ENCODE measurements at regions not wholly inside any gene's neighbourhood (a gene's known extent, or its start where the extent isn't known, plus 50 kb on each side); places are given as distances from the start of the nearest gene placed in this dataset.
"Not testable (repeated sequence)": the region's sequence is repeated elsewhere in the genome, so short reads cannot be mapped to it uniquely, and the experiment has no call there.

DNA sequence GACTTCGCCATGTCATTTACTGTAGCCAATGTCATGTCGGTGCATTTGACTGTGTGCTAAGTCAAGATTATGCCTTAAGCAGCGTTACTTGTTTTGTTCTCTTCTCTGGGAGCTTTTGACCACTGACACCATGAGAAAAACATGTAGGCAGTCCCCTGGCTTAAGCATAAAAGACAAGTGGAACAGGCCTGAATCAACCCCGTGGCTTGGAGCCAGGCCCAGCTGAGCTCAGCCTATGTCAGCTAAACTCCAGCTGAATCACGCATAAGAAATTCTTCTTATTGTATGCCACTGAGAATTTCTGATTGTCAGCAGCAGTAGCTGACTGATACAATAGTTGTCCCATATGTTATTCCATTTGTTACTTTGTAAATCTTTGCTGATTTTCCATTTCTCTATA lies 261.9 kb downstream of the CBLL2 start:
- Histone ChIP-seq H3K4me1 (no peaks in the 10 kb centered on the region), H3K27ac (no peak overlapping the region), H3K9me3 (replicated peaks) (no peaks in the 10 kb centered on the region), H3K27me3 (no peaks in the 10 kb centered on the region), H3K36me3 (no peaks in the 10 kb centered on the region), H3K4me3 (no peak overlapping the region)
- DNase-seq, result peak; percentile 7 to 28

DNA sequence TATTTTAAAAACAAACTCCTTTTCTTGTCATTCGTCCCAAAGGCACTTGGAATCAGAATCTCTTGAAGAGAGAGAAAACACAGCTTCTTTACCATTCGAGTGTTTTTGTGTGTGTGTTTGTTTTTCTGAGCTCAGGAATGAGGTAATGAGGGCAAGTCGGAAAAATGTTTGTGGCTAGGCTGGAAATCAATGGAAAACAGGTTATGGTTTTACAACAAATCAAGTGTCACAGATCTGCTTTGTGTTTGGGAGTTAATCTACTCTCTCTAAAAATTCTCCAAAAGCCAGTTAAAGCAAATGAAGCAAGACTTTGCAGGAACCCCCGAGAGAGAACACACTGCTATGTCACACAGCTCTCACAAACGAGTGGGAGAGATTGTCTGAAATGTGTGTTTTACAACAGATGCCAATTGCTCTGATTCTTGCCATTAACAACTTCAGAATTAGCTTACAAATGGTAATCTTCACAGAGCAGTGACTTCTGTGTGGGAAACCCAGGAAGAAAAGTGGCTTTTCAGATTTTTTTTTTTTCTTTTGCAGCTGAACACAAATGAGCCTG lies 264.1 kb downstream of the CBLL2 start:
- no peak overlapping the region for H3K4me3 ChIP-seq
- H3K9me3 ChIP-seq (replicated peaks), result no peaks in the 10 kb centered on the region
- no peaks in the 10 kb centered on the region for H3K4me1 ChIP-seq
- no peaks in the 10 kb centered on the region for H3K27me3 ChIP-seq
- no peak for DNase-seq
- H3K27ac ChIP-seq, result no peak overlapping the region
- no peaks in the 10 kb centered on the region for H3K36me3 ChIP-seq

DNA sequence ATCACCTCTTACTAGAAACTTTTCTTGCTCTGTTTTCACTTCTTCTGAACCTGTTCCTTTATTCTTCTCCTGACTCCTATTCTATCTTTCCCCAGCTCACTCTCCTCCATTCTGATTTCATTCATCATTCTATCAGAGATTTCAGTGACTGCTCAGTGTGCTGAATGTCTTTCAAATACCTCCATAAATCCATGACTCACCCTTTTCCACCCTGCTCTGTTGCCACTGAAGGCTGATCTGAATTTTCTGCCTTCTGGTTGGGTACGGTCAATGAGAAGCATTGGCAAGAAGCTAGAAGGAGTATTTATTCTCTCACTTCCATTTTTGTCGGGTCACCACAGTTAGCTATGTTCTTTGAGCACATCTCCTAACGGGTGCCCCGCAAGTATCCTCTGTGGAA lies 265.9 kb downstream of the CBLL2 start:
- DNase-seq, result no peak

DNA sequence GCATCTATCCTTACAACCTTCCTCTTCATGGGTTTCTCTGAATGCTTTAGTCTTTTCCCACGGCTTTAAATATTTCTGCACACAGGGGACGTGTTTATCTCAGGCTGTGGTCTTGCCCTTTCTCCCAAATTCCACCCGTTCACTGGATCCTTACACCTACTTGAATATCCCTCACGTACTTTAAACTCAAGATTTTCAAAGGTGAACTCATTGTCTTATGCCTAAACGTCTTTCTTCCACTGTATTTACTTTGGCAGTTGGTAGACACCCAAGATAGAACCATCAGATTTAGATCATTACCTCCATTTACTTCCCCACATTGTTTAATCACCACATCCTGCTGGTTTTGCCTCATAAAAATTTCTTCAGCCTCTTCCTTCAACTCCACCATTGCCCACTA lies 269.2 kb downstream of the CBLL2 start:
- DNase-seq, result no peak
- Histone ChIP-seq H3K36me3 (no peaks in the 10 kb centered on the region), H3K4me3 (no peak overlapping the region), H3K27me3 (no peaks in the 10 kb centered on the region), H3K9me3 (replicated peaks) (no peaks in the 10 kb centered on the region), H3K27ac (no peak overlapping the region), H3K4me1 (no peaks in the 10 kb centered on the region)

More for the DNA sequence above, 265.9 kb downstream of the CBLL2 start:
- H3K27me3 ChIP-seq, result no peaks in the 10 kb centered on the region
- no peaks in the 10 kb centered on the region for H3K36me3 ChIP-seq
- H3K27ac ChIP-seq, result no peak overlapping the region
- no peaks in the 10 kb centered on the region for H3K9me3 ChIP-seq (replicated peaks)
- no peak overlapping the region for H3K4me3 ChIP-seq
- no peaks in the 10 kb centered on the region for H3K4me1 ChIP-seq

DNA sequence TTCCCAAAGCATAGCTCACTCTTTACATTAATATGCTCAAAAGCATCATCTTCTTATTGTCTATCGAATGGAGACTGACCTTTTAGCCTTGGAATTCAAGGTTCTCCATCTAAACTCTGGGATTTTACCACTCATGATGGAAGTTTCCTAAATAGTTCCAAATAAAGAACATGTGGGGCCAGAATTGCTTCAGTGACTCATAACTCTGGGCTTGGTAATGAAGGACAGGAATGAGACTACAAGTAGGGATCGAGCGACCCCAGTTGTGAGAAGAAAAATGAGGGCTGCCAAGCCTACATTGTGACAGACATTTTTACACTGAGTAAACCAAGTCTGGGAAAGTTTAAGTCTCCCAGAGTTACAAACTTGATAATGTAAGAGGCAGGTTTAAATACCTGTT lies 269.9 kb downstream of the CBLL2 start:
- DNase-seq, result no peak
- Histone ChIP-seq H3K4me3 (no peak overlapping the region), H3K27ac (no peak overlapping the region), H3K9me3 (replicated peaks) (no peaks in the 10 kb centered on the region), H3K36me3 (no peaks in the 10 kb centered on the region), H3K27me3 (no peaks in the 10 kb centered on the region), H3K4me1 (no peaks in the 10 kb centered on the region)

DNA sequence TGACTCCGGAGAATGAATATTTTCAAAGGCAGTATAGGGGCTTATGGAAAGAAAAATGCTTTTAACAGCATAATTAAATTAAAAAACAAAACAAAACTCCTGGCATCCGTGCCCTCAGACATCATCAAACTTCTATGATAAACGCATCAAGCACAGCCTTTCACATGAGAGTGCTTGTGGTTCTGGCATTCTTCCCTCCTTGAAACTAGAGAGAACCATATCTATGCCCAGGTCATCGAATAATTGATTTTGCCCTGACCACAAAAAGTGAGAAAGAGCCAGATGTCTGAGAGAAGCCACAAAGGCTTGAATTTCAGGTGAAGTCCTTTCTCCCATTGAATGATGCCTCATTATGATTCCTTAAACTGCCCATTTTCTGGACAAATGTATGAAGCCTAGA lies 286.8 kb downstream of the CBLL2 start:
- no peak for DNase-seq
- Histone ChIP-seq H3K9me3 (replicated peaks) (no peaks in the 10 kb centered on the region), H3K36me3 (no peaks in the 10 kb centered on the region), H3K27me3 (no peaks in the 10 kb centered on the region), H3K27ac (no peak overlapping the region), H3K4me1 (no peaks in the 10 kb centered on the region), H3K4me3 (no peak overlapping the region)

DNA sequence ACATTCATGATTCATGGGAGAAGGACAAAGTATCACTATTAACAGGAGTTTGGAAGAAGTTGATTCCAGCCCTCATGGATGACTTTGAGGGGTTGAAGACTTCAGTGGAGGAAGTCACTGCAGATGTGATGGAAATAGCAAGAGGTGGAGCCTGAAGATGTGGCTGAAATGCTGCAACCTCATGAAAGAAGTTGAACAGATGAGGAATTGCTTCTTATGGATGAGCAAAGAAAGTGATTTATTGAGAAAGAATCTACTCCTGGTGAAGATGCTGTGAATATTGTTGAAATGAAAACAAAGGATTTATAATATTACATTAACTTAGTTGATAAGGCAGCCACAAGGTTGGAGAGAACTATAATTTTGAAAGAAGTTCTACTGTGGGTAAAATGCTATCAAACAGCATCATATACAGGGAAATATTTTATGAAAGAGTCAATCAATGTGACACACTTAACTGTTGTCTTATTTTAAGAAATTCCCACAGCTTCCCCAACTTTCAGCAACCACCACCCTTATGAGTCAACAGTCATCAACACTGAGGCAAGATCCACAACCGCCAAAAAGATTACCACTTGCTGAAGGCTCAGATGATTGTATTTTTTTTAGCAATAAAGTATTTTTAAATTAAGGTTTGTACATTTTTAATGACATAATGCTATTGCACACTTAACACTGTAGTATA lies 302.6 kb downstream of the CBLL2 start:
- no peak for DNase-seq

DNA sequence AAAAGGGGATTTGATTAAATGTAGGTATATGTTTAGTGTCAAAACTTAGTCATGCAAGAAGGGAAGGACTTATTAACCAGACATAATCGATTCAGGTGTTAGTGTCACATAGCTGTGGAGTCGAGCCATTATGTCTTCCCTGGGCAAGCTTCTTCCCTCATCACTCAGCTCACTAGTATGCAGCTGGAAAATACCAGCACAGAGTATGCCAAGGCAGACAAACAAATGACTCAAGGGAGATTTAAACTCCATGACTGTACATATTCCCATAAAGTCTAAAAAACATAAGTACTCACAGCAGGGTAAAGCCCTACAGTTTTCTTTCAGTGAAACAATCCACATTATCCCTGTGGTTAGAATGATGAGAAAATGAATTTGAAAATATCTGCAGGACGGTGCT lies 304.5 kb downstream of the CBLL2 start:
- Histone ChIP-seq H3K27ac (no peak overlapping the region), H3K36me3 (no peaks in the 10 kb centered on the region), H3K9me3 (replicated peaks) (no peaks in the 10 kb centered on the region), H3K4me1 (no peaks in the 10 kb centered on the region), H3K4me3 (no peak overlapping the region), H3K27me3 (no peaks in the 10 kb centered on the region)
- no peak for DNase-seq

More for the DNA sequence above, 302.6 kb downstream of the CBLL2 start:
- H3K36me3 ChIP-seq, result no peaks in the 10 kb centered on the region
- no peaks in the 10 kb centered on the region for H3K4me1 ChIP-seq
- H3K9me3 ChIP-seq (replicated peaks), result no peaks in the 10 kb centered on the region
- H3K4me3 ChIP-seq, result no peak overlapping the region
- H3K27me3 ChIP-seq, result no peaks in the 10 kb centered on the region
- no peak overlapping the region for H3K27ac ChIP-seq

DNA sequence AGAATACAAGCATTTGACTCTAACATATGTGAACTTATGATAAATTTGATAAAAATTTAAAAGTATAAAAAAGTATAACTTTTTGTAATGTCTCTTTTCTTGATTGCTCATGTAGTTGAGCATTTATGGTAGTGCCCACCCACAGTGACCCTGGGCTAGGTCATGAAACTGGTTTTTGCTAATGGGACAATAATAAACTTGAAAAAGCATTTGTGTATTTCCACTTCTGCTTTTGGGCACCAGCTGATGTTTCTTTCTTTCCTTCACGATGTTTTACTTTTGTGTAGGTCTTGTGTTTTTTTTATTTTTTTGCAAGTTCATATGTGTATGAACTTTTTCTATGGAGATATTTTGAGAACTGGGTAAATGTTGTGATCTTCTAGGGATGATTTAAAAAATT lies 313.1 kb downstream of the CBLL2 start:
- H3K4me3 ChIP-seq, result no peak overlapping the region
- no peak overlapping the region for H3K27ac ChIP-seq
- no peaks in the 10 kb centered on the region for H3K9me3 ChIP-seq (replicated peaks)
- no peaks in the 10 kb centered on the region for H3K4me1 ChIP-seq
- no peaks in the 10 kb centered on the region for H3K36me3 ChIP-seq
- no peak for DNase-seq
- H3K27me3 ChIP-seq, result no peaks in the 10 kb centered on the region

DNA sequence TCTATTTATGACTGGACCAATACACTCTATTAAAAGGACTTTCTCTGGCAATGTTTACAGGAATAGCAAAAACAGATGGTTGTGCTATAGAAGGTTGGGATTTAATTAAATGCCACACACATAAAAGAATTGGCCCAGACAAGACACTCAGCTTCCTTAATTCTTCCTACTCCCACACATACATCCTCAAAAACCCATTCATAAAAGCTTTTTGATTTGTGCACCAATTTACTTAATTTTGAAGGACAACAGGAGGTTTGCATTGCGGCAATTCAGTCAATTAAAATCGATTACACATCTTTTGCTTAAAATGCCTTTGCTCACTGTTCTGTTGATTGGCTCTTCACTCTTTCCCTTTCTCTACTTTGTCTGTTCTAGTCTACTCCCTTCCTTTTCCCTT lies 317.1 kb downstream of the CBLL2 start:
- no peaks in the 10 kb centered on the region for H3K27me3 ChIP-seq
- no peak for DNase-seq

DNA sequence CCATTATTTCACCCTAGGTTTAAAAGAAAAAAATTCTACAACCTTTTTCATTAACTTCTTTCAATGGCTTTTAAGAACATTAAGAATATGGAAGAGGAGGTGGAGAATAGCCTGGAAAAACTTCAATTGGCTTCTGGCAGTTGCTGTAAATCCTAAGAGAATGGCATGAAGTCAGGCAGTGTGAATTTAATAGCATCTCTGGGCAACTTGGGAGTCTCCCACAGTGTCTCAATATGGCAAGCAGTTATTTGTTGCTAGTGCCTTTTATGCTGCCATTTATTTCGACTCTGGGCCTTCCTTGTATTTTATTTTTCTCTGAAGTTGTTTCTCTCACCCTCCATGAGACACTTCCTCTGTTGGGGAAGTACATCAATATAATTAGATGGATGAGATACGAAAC lies 322.1 kb downstream of the CBLL2 start:
- Histone ChIP-seq H3K4me1 (no peaks in the 10 kb centered on the region), H3K27me3 (no peaks in the 10 kb centered on the region), H3K4me3 (no peak overlapping the region), H3K9me3 (replicated peaks) (no peaks in the 10 kb centered on the region), H3K27ac (no peak overlapping the region), H3K36me3 (no peaks in the 10 kb centered on the region)
- no peak for DNase-seq

More for the DNA sequence above, 317.1 kb downstream of the CBLL2 start:
- no peaks in the 10 kb centered on the region for H3K9me3 ChIP-seq (replicated peaks)
- no peaks in the 10 kb centered on the region for H3K4me1 ChIP-seq
- H3K36me3 ChIP-seq, result no peaks in the 10 kb centered on the region
- H3K4me3 ChIP-seq, result no peak overlapping the region
- H3K27ac ChIP-seq, result no peak overlapping the region

DNA sequence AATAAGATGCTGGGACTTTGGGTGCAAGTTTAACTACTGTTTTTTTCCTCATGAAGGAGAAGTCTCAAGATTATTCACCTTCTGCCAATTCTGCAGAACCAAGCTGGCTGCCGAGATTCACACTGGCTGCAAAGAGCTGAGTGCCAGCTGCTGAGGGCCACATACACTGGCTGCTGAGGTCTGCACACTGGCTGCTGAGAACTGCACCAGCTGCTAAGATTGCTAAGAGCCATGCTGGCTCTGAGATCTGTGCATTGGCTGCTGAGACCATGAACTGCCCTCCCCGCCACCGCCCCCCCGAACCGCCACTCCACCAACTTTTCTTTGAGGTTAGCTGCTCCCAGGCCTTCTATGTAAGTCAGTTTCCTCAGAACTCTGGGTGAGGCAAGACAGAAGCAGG lies 330.3 kb downstream of the CBLL2 start:
- no peaks in the 10 kb centered on the region for H3K4me1 ChIP-seq
- H3K27me3 ChIP-seq, result no peaks in the 10 kb centered on the region
- no peak overlapping the region for H3K4me3 ChIP-seq
- no peaks in the 10 kb centered on the region for H3K9me3 ChIP-seq (replicated peaks)
- DNase-seq, result no peak
- H3K36me3 ChIP-seq, result no peaks in the 10 kb centered on the region
- H3K27ac ChIP-seq, result no peak overlapping the region

DNA sequence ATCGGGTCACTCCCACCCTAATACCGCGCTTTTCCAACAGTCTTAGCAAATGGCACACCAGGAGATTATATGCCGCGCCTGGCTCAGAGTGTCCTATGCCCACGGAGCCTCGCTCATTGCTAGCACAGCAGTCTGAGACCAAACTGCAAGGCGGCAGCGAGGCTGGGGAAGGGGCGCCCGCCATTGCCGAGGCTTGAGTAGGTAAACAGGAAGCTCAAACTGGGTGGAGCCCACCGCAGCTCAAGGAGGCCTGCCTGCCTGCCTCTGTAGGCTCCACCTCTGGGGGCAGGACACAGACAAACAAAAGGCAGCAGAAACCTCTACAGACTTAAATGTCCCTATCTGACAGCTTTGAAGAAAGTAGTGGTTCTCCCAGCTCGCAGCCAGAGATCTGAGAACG lies 336.7 kb downstream of the CBLL2 start:
- DNase-seq; H3K27me3 ChIP-seq; H3K27ac ChIP-seq; H3K9me3 ChIP-seq (replicated peaks); H3K4me1 ChIP-seq; H3K4me3 ChIP-seq; H3K36me3 ChIP-seq: not testable (repeated sequence)

DNA sequence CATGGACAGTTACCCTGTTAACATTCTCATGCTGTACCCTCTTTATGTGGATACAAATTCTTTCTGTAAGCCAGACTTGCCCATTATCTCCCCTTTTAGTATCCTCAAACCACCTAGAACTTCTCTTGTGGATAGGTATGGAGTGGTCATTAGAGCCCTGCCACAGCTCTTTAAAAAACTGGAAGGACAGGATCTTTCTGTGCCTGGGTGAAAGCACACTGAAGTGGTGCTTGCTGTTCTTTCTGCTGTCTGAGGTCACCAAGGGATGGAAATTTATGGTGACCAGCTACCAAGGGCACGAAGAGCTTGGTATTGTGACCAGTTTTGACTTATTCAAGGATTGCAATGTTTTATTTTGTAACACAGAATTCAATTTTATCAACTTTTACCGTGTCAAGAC lies 344.2 kb downstream of the CBLL2 start:
- DNase-seq, result no peak
- H3K9me3 ChIP-seq (replicated peaks), result no peaks in the 10 kb centered on the region
- H3K27me3 ChIP-seq, result no peaks in the 10 kb centered on the region
- H3K4me1 ChIP-seq, result no peaks in the 10 kb centered on the region
- no peak overlapping the region for H3K4me3 ChIP-seq
- H3K27ac ChIP-seq, result no peak overlapping the region
- no peaks in the 10 kb centered on the region for H3K36me3 ChIP-seq

DNA sequence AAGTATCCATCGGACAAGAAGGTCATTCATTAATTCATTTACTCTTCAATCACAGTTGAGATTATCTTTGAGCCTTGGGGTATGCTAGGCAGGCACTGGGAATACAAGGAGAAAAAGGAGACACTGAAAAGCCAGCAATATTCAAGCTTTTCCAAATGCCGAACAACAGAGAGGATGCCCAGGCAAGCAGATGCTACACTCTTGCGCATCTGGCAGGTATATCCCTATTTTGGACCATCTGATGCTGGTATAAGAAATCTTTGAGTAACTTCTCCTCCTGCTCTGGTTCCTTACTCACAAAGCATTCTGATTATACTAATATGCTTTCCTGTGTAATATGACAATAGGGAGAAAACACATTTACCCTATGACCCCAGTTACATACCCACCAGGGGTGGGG lies 354.9 kb downstream of the CBLL2 start:
- H3K27ac ChIP-seq, result no peak overlapping the region
- no peak overlapping the region for H3K4me3 ChIP-seq
- H3K36me3 ChIP-seq, result no peaks in the 10 kb centered on the region
- H3K9me3 ChIP-seq (replicated peaks), result no peaks in the 10 kb centered on the region
- H3K27me3 ChIP-seq, result no peaks in the 10 kb centered on the region
- no peak for DNase-seq
- H3K4me1 ChIP-seq, result peaks cover 10% of the 10 kb centered on the region

DNA sequence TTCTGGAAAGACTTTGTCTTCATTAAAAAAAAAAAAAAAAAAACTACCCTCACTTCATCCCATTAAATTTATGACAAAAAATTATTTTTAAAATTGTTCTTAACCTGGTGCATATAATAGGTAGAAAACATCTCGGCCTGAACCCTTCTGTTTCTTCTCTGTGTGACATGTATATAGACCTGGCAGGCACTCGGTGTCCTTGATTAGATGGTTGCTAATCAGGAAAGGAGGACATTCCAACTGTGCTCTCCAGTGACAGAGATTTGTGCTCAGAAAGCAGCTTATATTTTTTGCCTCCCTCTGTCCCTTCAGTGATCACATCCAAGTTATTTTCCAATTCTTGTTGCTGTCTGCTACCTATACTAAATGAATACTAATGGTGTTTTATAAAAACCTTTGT lies 355.6 kb downstream of the CBLL2 start:
- no peak overlapping the region for H3K27ac ChIP-seq
- no peaks in the 10 kb centered on the region for H3K9me3 ChIP-seq (replicated peaks)
- no peaks in the 10 kb centered on the region for H3K36me3 ChIP-seq
- no peak for DNase-seq
- no peaks in the 10 kb centered on the region for H3K27me3 ChIP-seq
- peaks cover 10% of the 10 kb centered on the region for H3K4me1 ChIP-seq
- H3K4me3 ChIP-seq, result no peak overlapping the region

Data from SJCRH30 (cell line).